WI38 (cell line): ENCODE measurements at regions not wholly inside any gene's neighbourhood (a gene's known extent, or its start where the extent isn't known, plus 50 kb on each side); places are given as distances from the start of the nearest gene placed in this dataset.

Experiments
- H3K4me3 ChIP-seq: 2 replicates; pipeline ENCODE4 v1.5.1; 2011; ENCODE audit warnings: low read depth, mild to moderate bottlenecking, control low read depth, low read length
- TF ChIP-seq, protein P1 (sequence below): IDR thresholded peaks from 2 replicates; pipeline ENCODE4 v1.5.1; 2012; ENCODE audit warnings: low read depth, mild to moderate bottlenecking, control low read depth, low read length

DNA sequence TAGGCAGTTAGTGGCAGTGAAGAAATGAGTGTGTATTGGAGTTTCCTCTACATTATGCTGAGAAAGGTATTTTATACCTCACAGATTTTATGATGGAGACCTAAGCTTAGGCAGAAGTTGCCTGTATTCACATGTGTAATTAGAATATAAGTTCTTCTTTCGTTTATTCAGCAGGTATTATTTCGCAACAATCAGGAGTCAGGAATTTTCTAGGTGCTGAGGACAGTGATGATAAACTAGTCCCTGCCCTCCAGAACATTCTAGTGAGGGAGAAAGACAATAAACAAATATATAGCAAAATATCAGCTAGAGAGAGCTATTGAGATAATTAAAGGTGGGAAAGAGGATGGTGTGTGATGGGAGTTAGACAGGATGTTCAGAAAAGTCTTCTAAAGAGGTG lies 345.7 kb downstream of the GRIN2B start:
- H3K4me3 ChIP-seq, result no peak overlapping the region

DNA sequence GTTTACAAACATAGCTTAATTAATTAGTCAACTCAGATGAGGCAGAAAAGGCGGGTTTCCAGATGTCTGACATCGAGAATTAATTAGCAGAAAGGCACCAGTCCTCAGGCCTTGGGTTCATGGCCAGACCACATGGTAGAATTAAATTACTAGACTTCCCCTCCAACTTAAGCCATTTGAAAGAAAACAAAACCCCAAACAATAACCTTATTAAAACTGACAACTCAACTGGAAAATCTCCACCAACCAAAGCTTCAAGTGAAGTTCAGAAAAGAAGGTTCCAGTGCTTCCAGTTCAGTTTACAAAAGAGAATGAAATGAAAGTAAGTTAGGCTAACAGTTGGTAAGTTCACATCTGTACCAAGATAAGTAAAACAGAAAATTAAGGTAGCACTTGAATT lies 349.5 kb downstream of the GRIN2B start:
- no peak overlapping the region for H3K4me3 ChIP-seq
- TF ChIP-seq, protein P1, sequence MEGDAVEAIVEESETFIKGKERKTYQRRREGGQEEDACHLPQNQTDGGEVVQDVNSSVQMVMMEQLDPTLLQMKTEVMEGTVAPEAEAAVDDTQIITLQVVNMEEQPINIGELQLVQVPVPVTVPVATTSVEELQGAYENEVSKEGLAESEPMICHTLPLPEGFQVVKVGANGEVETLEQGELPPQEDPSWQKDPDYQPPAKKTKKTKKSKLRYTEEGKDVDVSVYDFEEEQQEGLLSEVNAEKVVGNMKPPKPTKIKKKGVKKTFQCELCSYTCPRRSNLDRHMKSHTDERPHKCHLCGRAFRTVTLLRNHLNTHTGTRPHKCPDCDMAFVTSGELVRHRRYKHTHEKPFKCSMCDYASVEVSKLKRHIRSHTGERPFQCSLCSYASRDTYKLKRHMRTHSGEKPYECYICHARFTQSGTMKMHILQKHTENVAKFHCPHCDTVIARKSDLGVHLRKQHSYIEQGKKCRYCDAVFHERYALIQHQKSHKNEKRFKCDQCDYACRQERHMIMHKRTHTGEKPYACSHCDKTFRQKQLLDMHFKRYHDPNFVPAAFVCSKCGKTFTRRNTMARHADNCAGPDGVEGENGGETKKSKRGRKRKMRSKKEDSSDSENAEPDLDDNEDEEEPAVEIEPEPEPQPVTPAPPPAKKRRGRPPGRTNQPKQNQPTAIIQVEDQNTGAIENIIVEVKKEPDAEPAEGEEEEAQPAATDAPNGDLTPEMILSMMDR, result no peak

More for the DNA sequence above, 345.7 kb downstream of the GRIN2B start:
- TF ChIP-seq, protein P1, result no peak

DNA sequence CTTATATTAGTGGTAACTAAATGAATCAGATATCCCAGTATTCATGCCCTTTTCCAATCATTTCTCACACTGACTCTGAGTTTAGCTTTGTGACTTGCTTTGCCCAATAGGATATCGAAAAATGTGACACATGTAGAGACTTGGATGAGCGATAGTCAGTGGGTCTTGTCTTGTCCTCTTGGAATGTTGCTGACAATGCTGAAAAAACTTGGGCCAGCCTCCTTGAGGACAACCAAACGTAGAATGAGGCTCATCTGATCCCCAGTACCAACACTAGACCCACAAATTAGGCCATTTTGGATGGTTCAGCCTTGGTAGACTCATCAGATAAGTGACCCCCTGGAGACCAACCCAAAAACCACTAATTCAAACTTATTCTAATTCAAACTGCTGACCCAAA lies 351.0 kb downstream of the GRIN2B start:
- TF ChIP-seq, protein P1, result no peak

DNA sequence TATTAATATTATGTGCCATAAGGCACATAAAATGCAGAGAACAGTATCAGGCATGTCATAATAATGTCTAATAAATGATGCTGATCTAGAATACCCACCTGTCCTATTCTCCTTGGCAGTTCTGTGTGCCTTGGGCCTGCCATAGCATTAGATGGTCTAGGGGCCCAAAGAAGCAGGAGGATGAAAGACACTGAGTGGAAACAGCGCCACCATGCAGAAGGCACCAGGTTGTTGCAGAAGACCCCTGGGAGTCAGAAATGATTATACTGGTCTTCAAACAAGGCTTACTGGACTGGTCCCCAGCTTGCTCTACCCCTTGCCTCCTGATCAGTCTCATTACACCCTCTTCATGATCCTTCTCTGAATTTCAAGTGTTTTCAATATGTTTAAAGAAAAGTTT lies 353.3 kb downstream of the GRIN2B start:
- H3K4me3 ChIP-seq, result no peak overlapping the region
- TF ChIP-seq, protein P1, result no peak

More for the DNA sequence above, 351.0 kb downstream of the GRIN2B start:
- no peak overlapping the region for H3K4me3 ChIP-seq

DNA sequence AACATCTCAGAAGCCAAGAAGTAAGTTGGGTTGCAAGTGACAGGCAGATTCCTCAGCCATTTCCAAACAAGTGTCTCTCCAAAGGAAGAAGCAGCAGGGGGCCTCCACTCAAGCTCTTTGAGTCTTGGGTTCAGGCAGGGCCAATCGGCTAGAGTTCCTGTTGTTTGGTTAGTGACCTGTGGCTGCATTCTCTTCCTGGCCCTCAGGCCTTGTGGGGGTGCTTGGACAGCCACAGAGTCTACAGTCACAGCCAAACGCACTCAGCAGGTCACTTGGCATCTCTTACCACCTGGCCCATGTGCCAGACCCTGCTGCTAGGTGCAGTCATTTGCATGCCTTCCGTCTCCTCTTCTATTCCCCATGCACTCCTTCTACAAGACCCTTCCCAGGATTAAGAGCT lies 353.9 kb downstream of the GRIN2B start:
- H3K4me3 ChIP-seq, result no peak overlapping the region
- TF ChIP-seq, protein P1, result no peak

DNA sequence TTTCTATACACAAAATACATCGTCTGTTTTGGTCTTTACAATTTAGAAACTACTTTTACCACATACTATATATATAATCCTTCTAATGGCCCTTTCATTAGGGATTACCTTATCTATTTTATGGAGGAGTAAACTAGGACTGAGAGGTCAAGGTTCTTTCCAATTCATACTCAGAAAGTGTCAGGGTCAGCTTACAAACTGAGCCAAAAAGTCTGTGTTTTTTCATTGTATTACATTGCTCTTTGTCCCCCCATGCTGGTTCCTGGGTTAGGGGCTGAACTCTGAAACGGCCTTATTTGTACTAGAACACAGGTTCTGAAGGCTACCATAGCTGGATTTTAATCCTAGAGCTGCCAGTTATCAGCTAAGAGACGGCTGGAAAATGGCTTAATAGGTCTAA lies 368.1 kb downstream of the GRIN2B start:
- H3K4me3 ChIP-seq, result no peak overlapping the region
- TF ChIP-seq, protein P1, result no peak

DNA sequence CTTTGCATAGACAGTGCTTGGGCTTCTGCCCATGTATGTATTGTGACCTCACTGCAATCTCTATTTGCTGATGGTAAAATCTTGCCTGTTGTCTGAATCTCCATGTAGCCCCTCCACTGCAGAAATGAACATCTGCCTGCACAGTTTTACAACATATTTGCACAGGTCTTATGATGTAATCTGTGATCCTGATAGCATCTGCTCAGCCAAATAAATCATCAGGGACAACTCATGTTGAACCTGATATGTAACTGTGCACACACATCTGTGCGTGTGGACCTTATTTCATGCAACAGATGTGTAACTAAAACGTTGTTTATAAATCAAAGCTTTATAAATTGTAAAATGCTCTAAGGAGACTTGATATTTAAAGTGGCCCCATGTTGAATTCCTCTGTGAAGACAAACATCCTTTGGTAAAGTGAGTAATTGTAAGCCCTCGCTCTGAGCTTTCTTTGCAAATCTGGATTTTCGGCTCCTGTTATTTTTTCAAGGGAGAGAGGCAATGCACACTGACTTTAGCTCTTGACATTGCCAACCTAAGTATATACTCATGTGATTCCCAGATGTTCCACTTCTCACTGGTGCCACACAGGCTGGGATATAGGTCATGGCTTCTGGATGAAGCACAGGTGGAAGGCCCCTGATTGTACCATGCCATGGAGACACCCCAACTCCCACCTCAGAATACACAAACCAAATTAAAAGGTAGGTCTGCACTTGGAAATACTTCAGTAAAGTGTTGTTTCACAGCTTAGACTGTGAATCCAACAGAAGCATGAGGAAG lies 371.3 kb downstream of the GRIN2B start:
- TF ChIP-seq, protein P1, result no peak
- no peak overlapping the region for H3K4me3 ChIP-seq
